ENCODE measurements at regions not wholly inside any gene's neighbourhood (a gene's known extent, or its start where the extent isn't known, plus 50 kb on each side); places are given as distances from the start of the nearest gene placed in this dataset.
"Not testable (repeated sequence)": the region's sequence is repeated elsewhere in the genome, so short reads cannot be mapped to it uniquely, and the experiment has no call there.

GRCh38 chr4:140223056-140223810 is 69.2 kb upstream of the MAML3 start:
- DNase-seq (ENCODE audit: insufficient read length) (no peak), FAIRE-seq (no peak)
- TF ChIP-seq POLR2A (IDR thresholded peaks at IDR 0.05; ENCODE audit: low read depth, low read length) = no peak
- no peak for TF ChIP-seq TAF1 (IDR thresholded peaks at IDR 0.05; ENCODE audit: borderline replicate concordance, low read depth, low read length)
- TF ChIP-seq POLR2AphosphoS5 (IDR thresholded peaks at IDR 0.05; ENCODE audit: low read depth, low read length) = no peak

DNA sequence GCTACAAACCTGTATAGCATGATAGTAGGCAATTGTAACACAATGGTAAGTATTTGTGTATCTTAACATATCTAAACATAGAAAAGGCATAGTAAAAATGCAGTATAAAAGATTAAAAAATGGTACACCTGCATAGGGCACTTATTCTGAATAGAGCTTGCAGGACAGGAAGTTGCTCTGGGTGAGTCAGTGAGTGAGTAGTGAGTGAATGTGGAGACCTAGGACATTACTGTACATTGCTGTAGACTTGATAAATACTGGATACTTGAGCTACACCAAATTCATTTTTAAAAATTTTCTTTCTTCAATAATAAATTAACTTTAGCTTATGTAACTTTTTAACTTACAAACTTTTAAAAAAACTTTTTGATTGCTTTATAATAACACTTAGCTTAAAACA is 68.2 kb upstream of the MAML3 start:
- no peak for FAIRE-seq
- TF ChIP-seq TAF1 (IDR thresholded peaks at IDR 0.05; ENCODE audit: borderline replicate concordance, low read depth, low read length) = no peak
- no peak for TF ChIP-seq POLR2AphosphoS5 (IDR thresholded peaks at IDR 0.05; ENCODE audit: low read depth, low read length)
- TF ChIP-seq POLR2A (IDR thresholded peaks at IDR 0.05; ENCODE audit: low read depth, low read length) = no peak
- DNase-seq (ENCODE audit: insufficient read length) = no peak

GRCh38 chr4:140220058-140220457 is 66.1 kb upstream of the MAML3 start:
- no peak for DNase-seq (ENCODE audit: insufficient read length)
- TF ChIP-seq POLR2A (IDR thresholded peaks at IDR 0.05; ENCODE audit: low read depth, low read length) (no peak), POLR2AphosphoS5 (IDR thresholded peaks at IDR 0.05; ENCODE audit: low read depth, low read length) (no peak), TAF1 (IDR thresholded peaks at IDR 0.05; ENCODE audit: borderline replicate concordance, low read depth, low read length) (no peak)
- no peak for FAIRE-seq

- DNase-seq (ENCODE audit: insufficient read length) (no peak), FAIRE-seq (no peak)
- TF ChIP-seq TAF1 (IDR thresholded peaks at IDR 0.05; ENCODE audit: borderline replicate concordance, low read depth, low read length) (no peak), POLR2A (IDR thresholded peaks at IDR 0.05; ENCODE audit: low read depth, low read length) (no peak), POLR2AphosphoS5 (IDR thresholded peaks at IDR 0.05; ENCODE audit: low read depth, low read length) (no peak)
These were observed 65.6 kb upstream of the MAML3 start for GRCh38 chr4:140219567-140219966.

DNA sequence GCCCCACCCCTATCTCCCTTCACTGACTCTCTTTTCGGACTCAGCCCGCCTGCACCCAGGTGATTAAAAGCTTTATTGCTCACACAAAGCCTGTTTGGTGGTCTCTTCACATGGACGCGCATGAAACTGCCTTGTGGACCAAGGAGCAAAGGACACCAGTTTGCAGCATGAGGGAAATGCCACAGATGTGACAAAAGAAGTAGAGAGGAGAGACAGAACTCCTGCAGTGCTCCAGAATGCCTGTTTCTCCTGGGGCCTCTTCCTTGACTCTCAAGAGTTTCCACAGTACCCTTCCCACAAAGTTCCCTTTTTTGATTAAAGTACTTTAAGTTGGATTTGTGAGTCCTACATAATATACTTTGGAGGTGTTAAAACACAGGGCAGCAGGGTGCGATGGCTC is 65.1 kb upstream of the MAML3 start:
- DNase-seq (ENCODE audit: insufficient read length); FAIRE-seq: not testable (repeated sequence)

GRCh38 chr4:140213749-140214148 is 59.8 kb upstream of the MAML3 start:
- no peak for TF ChIP-seq TAF1 (IDR thresholded peaks at IDR 0.05; ENCODE audit: borderline replicate concordance, low read depth, low read length)
- TF ChIP-seq POLR2A (IDR thresholded peaks at IDR 0.05; ENCODE audit: low read depth, low read length) = no peak
- TF ChIP-seq POLR2AphosphoS5 (IDR thresholded peaks at IDR 0.05; ENCODE audit: low read depth, low read length) = no peak
- DNase-seq (ENCODE audit: insufficient read length) (no peak), FAIRE-seq (no peak)

DNA sequence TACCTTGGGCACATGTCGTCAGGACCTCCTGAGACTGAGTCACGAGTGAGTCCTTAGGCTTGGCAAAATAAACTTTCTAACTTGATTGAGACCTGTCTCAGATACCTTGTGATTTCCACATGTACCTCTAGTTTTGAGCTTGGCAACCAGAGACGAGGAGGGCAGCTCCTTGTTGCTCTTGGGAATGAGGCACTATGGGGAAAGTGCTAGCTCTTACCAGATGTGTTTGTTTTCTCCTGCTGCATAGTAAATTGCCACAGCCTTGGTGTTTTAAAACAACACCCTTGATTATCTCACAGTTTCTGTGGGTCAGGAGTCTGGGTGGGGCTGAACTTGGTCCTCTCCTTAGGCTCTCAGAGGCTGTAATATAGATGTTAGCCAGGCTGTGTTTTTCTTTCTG is 59.1 kb upstream of the MAML3 start:
- TF ChIP-seq TAF1 (IDR thresholded peaks at IDR 0.05; ENCODE audit: borderline replicate concordance, low read depth, low read length) = no peak
- TF ChIP-seq POLR2AphosphoS5 (IDR thresholded peaks at IDR 0.05; ENCODE audit: low read depth, low read length) = no peak
- TF ChIP-seq POLR2A (IDR thresholded peaks at IDR 0.05; ENCODE audit: low read depth, low read length) = no peak
- FAIRE-seq (no peak), DNase-seq (ENCODE audit: insufficient read length) (no peak)

- no peak for TF ChIP-seq POLR2AphosphoS5 (IDR thresholded peaks at IDR 0.05; ENCODE audit: low read depth, low read length)
- TF ChIP-seq TAF1 (IDR thresholded peaks at IDR 0.05; ENCODE audit: borderline replicate concordance, low read depth, low read length) = no peak
- no peak for TF ChIP-seq POLR2A (IDR thresholded peaks at IDR 0.05; ENCODE audit: low read depth, low read length)
- DNase-seq (ENCODE audit: insufficient read length) (no peak), FAIRE-seq (no peak)
These were observed 58.7 kb upstream of the MAML3 start for GRCh38 chr4:140212646-140213045.

- no peak for FAIRE-seq
- no peak for DNase-seq (ENCODE audit: insufficient read length)
- TF ChIP-seq TAF1 (IDR thresholded peaks at IDR 0.05; ENCODE audit: borderline replicate concordance, low read depth, low read length) (no peak), POLR2AphosphoS5 (IDR thresholded peaks at IDR 0.05; ENCODE audit: low read depth, low read length) (no peak), POLR2A (IDR thresholded peaks at IDR 0.05; ENCODE audit: low read depth, low read length) (no peak)
These were observed 58.2 kb upstream of the MAML3 start for GRCh38 chr4:140212194-140212593.

GRCh38 chr4:140211693-140212092 is 57.7 kb upstream of the MAML3 start:
- DNase-seq (ENCODE audit: insufficient read length) (no peak), FAIRE-seq (no peak)
- no peak for TF ChIP-seq TAF1 (IDR thresholded peaks at IDR 0.05; ENCODE audit: borderline replicate concordance, low read depth, low read length)
- no peak for TF ChIP-seq POLR2A (IDR thresholded peaks at IDR 0.05; ENCODE audit: low read depth, low read length)
- no peak for TF ChIP-seq POLR2AphosphoS5 (IDR thresholded peaks at IDR 0.05; ENCODE audit: low read depth, low read length)

- DNase-seq (ENCODE audit: insufficient read length) (no peak), FAIRE-seq (no peak)
- no peak for TF ChIP-seq POLR2AphosphoS5 (IDR thresholded peaks at IDR 0.05; ENCODE audit: low read depth, low read length)
- no peak for TF ChIP-seq POLR2A (IDR thresholded peaks at IDR 0.05; ENCODE audit: low read depth, low read length)
- no peak for TF ChIP-seq TAF1 (IDR thresholded peaks at IDR 0.05; ENCODE audit: borderline replicate concordance, low read depth, low read length)
These were observed 57.2 kb upstream of the MAML3 start for GRCh38 chr4:140211161-140211560.

DNA sequence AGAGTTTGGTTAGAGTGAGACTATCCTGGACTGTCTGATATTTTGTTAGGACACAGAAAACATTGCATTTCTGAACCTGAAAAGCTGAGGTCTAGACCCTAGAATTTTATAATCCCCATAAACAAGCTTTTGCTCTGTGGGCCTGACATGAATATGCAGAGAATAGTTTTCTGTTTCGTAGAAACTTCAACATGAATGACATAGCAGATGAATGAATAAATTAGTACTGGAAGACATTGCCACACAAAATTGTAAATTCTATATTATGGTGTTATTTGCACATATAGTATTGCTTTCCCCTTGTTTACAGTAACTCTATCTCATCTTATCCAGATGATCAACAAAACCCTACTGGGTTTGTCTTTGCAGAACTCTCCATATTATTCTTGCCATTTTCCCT is 54.9 kb upstream of the MAML3 start:
- no peak for TF ChIP-seq POLR2A (IDR thresholded peaks at IDR 0.05; ENCODE audit: low read depth, low read length)
- no peak for TF ChIP-seq POLR2AphosphoS5 (IDR thresholded peaks at IDR 0.05; ENCODE audit: low read depth, low read length)
- DNase-seq (ENCODE audit: insufficient read length) (no peak), FAIRE-seq (no peak)

Data from GM12892 (cell line).